NCI-H446 (cell line): ENCODE measurements at regions not wholly inside any gene's neighbourhood (a gene's known extent, or its start where the extent isn't known, plus 50 kb on each side); places are given as distances from the start of the nearest gene placed in this dataset.
"Not testable (repeated sequence)": the region's sequence is repeated elsewhere in the genome, so short reads cannot be mapped to it uniquely, and the experiment has no call there.

ENCODE experiments used
- DNase-seq, 2 experiments: peaks; one replicate each; lab custom pipeline; 2025; lab: John Stamatoyannopoulos, UW

GRCh38 chr2:16034975-16035746, 94.8 kb downstream of the MYCN start:
- no peak for DNase-seq

- DNase-seq: no peak
Measured at GRCh38 chr2:16034151-16034974, 94.0 kb downstream of the MYCN start.

GRCh38 chr2:16033032-16033293, 92.6 kb downstream of the MYCN start:
- DNase-seq: no peak

GRCh38 chr2:16032282-16033031, 92.1 kb downstream of the MYCN start:
- DNase-seq: no peak

- DNase-seq: peak; percentile 1 to 41
Measured at GRCh38 chr2:16031848-16032159, 91.5 kb downstream of the MYCN start.

GRCh38 chr2:16031058-16031847, 90.9 kb downstream of the MYCN start:
- DNase-seq: no peak

GRCh38 chr2:16030206-16031057, 90.1 kb downstream of the MYCN start:
- no peak for DNase-seq

GRCh38 chr2:16028644-16029043, 88.3 kb downstream of the MYCN start:
- no peak for DNase-seq

- no peak for DNase-seq
Measured at GRCh38 chr2:16026816-16027501, 86.6 kb downstream of the MYCN start.

GRCh38 chr2:16025876-16026640, 85.7 kb downstream of the MYCN start:
- no peak for DNase-seq

GRCh38 chr2:16025211-16025875, 85.0 kb downstream of the MYCN start:
- DNase-seq: no peak

GRCh38 chr2:16024628-16025027, 84.3 kb downstream of the MYCN start:
- not testable (repeated sequence) for DNase-seq

- no peak for DNase-seq
Measured at GRCh38 chr2:16023506-16024360, 83.4 kb downstream of the MYCN start.

GRCh38 chr2:16022548-16023240, 82.3 kb downstream of the MYCN start:
- no peak for DNase-seq

- DNase-seq: no peak
Measured at GRCh38 chr2:16021611-16022363, 81.4 kb downstream of the MYCN start.

- no peak for DNase-seq
Measured at GRCh38 chr2:16020389-16021008, 80.1 kb downstream of the MYCN start.
